ENCODE measurements at regions not wholly inside any gene's neighbourhood (a gene's known extent, or its start where the extent isn't known, plus 50 kb on each side); places are given as distances from the start of the nearest gene placed in this dataset.

DNA sequence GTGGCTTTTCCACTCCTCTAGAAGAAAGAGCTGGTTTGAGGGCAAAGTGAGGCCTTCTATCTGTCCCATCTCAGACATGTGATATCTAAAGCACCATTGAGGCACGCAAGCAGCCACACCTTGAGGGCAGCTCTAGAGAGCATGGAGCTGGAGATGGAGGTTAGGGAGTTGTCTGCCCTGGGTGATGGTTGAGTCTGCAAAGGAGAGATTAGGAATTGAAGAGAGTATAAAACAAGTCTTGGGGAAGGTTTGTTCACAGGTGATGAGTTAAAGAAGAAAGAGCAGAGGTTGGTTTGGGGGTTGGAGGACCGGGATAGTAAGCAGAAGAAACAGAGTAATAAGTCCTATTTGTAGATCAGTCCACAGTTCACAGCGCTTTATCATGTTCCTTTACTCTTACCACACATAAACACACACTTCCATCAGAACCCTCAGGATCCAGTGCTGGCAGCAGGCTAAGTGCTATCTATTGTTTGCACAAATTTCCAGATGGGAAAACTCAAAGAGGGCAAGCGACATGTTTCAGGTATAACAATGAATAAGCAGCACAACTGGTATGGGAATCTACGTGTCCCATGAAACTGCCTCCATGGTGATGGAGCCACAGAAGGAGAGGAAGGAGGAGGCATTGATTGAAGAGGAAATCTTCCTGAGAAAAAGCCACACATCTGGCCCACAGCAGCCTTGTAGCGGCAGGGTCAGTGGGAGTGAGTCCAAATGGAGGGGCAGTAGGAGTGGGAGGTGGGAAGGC lies 65.8 kb downstream of the RASSF10 start:
- TF ChIP-seq HCFC1 (IDR thresholded peaks at IDR 0.05; ENCODE audit: low read depth, low read length), result no peak
- no peak for TF ChIP-seq NFYB (CRISPR knock-in tag; IDR thresholded peaks at IDR 0.05)
- no peak for TF ChIP-seq GTF2F1 (IDR thresholded peaks at IDR 0.05; ENCODE audit: low read length)
- TF ChIP-seq POLR2AphosphoS5 (IDR thresholded peaks at IDR 0.05; ENCODE audit: low read depth, low read length), result no peak
- no peak for TF ChIP-seq MAZ (IDR thresholded peaks at IDR 0.05; ENCODE audit: borderline replicate concordance, low read depth, low read length)
- no peak for TF ChIP-seq MAZ (CRISPR knock-in tag; IDR thresholded peaks at IDR 0.05; ENCODE audit: low read depth)
- no peak for TF ChIP-seq NR2F1 (CRISPR knock-in tag; IDR thresholded peaks at IDR 0.05)
- TF ChIP-seq SMARCC2 (IDR thresholded peaks at IDR 0.05), result no peak
- TF ChIP-seq, protein P1, sequence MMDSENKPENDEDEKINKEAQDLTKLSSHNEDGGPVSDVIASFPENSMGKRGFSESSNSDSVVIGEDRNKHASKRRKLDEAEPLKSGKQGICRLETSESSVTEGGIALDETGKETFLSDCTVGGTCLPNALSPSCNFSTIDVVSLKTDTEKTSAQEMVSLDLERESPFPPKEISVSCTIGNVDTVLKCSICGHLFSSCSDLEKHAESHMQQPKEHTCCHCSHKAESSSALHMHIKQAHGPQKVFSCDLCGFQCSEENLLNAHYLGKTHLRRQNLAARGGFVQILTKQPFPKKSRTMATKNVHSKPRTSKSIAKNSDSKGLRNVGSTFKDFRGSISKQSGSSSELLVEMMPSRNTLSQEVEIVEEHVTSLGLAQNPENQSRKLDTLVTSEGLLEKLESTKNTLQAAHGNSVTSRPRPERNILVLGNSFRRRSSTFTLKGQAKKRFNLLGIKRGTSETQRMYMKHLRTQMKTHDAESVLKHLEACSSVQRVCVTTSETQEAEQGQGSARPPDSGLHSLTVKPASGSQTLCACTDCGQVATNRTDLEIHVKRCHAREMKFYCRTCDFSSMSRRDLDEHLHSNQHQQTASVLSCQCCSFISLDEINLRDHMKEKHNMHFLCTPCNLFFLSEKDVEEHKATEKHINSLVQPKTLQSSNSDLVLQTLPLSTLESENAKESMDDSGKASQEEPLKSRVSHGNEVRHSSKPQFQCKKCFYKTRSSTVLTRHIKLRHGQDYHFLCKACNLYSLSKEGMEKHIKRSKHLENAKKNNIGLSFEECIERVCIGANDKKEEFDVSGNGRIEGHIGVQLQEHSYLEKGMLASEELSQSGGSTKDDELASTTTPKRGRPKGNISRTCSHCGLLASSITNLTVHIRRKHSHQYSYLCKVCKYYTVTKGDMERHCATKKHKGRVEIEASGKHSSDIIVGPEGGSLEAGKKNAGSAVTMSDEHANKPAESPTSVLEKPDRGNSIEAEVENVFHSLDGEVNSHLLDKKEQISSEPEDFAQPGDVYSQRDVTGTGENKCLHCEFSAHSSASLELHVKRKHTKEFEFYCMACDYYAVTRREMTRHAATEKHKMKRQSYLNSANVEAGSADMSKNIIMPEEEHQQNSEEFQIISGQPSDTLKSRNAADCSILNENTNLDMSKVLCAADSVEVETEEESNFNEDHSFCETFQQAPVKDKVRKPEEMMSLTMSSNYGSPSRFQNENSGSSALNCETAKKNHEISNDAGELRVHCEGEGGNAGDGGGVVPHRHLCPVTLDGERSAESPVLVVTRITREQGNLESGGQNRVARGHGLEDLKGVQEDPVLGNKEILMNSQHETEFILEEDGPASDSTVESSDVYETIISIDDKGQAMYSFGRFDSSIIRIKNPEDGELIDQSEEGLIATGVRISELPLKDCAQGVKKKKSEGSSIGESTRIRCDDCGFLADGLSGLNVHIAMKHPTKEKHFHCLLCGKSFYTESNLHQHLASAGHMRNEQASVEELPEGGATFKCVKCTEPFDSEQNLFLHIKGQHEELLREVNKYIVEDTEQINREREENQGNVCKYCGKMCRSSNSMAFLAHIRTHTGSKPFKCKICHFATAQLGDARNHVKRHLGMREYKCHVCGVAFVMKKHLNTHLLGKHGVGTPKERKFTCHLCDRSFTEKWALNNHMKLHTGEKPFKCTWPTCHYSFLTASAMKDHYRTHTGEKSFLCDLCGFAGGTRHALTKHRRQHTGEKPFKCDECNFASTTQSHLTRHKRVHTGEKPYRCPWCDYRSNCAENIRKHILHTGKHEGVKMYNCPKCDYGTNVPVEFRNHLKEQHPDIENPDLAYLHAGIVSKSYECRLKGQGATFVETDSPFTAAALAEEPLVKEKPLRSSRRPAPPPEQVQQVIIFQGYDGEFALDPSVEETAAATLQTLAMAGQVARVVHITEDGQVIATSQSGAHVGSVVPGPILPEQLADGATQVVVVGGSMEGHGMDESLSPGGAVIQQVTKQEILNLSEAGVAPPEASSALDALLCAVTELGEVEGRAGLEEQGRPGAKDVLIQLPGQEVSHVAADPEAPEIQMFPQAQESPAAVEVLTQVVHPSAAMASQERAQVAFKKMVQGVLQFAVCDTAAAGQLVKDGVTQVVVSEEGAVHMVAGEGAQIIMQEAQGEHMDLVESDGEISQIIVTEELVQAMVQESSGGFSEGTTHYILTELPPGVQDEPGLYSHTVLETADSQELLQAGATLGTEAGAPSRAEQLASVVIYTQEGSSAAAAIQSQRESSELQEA (CRISPR knock-in tag; IDR thresholded peaks at IDR 0.05; ENCODE audit: not compliant biosample characterization), result no peak
- TF ChIP-seq ZNF850 (CRISPR knock-in tag; conservative IDR thresholded peaks at IDR 0.05), result no peak
- no peak for TF ChIP-seq ERF (CRISPR knock-in tag; IDR thresholded peaks at IDR 0.05)
- TF ChIP-seq EZH2 (conservative IDR thresholded peaks at IDR 0.05; ENCODE audit: low read depth, low read length), result no peak
- TF ChIP-seq FOXM1 (CRISPR knock-in tag; IDR thresholded peaks at IDR 0.05), result no peak
- TF ChIP-seq POLR2A (IDR thresholded peaks at IDR 0.05; ENCODE audit: insufficient read depth in 1 of 2, low read depth in 2 of 2, low read length in 2 of 2), result no peak

Data from HepG2 (cell line).